Endothelial cell of umbilical vein (primary cell): ENCODE measurements at regions not wholly inside any gene's neighbourhood (a gene's known extent, or its start where the extent isn't known, plus 50 kb on each side); places are given as distances from the start of the nearest gene placed in this dataset.
A peak's percentile ranks its signal among the peaks of the same experiment; 100 is the strongest.

Experiments
- BruUV-seq: library from RNA; stranded (reverse); fragments of 400-500 nt; replicated peaks from 2 replicates; lab custom pipeline; 2021; lab: Mats Ljungman, UMichigan
- CTCF ChIA-PET: fragments of 300-600, 350-600 bp; sonication (Branson Sonifier 250); formaldehyde crosslinking; loops from one replicate; lab custom pipeline; 2021; ENCODE audit warnings: antibody characterized with exemption, inconsistent platforms; lab: Charles Lee
- POLR2A ChIA-PET: fragments of 300-600, 350-600 bp; sonication (Branson Sonifier 250); formaldehyde crosslinking; loops from one replicate; lab custom pipeline; 2021; ENCODE audit warnings: antibody characterized with exemption, inconsistent platforms; lab: Charles Lee
- DNase-seq: peaks from one replicate; pipeline ENCODE4 v3.0.0-alpha.2; 2011; ENCODE audit warnings: low read depth, low spot score
- FAIRE-seq: peaks from 2 replicates; lab custom pipeline; 2011; peaks lifted over from hg19 to GRCh38; lab: Jason Lieb, UNC
- H2AFZ ChIP-seq: 2 replicates; pipeline ENCODE4 v1.6.0; 2012; ENCODE audit warnings: low read depth, low read length, control low read depth, inconsistent platforms
- H3K27ac ChIP-seq: 2 replicates; pipeline ENCODE4 v1.5.1; 2011; ENCODE audit warnings: low read depth, mild to moderate bottlenecking, control low read depth, low read length, moderate library complexity; ENCODE audit not compliant: insufficient read depth
- H3K27me3 ChIP-seq, 2 experiments: 2 replicates each; pipeline versions ENCODE4 v1.6.0 to v1.6.1; 2011; ENCODE audit warnings: low read length in 2 of 2, mixed read lengths in 1 of 2; ENCODE audit not compliant: control insufficient read depth in 2 of 2, insufficient read depth in 2 of 2
- H3K36me3 ChIP-seq, 2 experiments: 2 replicates in 1 of 2; 3 replicates in 1 of 2; pipeline ENCODE4 v1.5.1; 2011; ENCODE audit warnings: low read length in 2 of 2, mild to moderate bottlenecking in 1 of 2, moderate library complexity in 1 of 2; ENCODE audit not compliant: control insufficient read depth in 2 of 2, insufficient read depth in 2 of 2; ENCODE audit errors: extremely low read depth in 1 of 2
- H3K4me1 ChIP-seq: 3 replicates; pipeline ENCODE4 v1.5.1; 2011; ENCODE audit warnings: mild to moderate bottlenecking, low read length; ENCODE audit not compliant: control insufficient read depth, insufficient read depth; ENCODE audit errors: extremely low read depth
- H3K4me2 ChIP-seq: 2 replicates; pipeline ENCODE4 v1.6.1; 2011; ENCODE audit warnings: low read length, control low read depth, mixed read lengths; ENCODE audit not compliant: insufficient read depth
- H3K4me3 ChIP-seq, 3 experiments: fragments of 200-600 bp in 1 of 3; sonication (generic), shearing (Covaris generic) in 1 of 3; replicated peaks in 1 of 3; 2 replicates each; pipeline ENCODE4 v1.5.1; 2011 to 2016; ENCODE audit warnings: control low read depth in 3 of 3, low read length in 3 of 3, mild to moderate bottlenecking in 2 of 3, inconsistent platforms in 1 of 3, low read depth in 1 of 3, moderate library complexity in 1 of 3; ENCODE audit not compliant: insufficient read depth in 1 of 3
- H3K79me2 ChIP-seq: 2 replicates; pipeline ENCODE4 v1.6.0; 2012; ENCODE audit warnings: low read length, inconsistent platforms; ENCODE audit not compliant: control insufficient read depth, insufficient read depth
- H3K9ac ChIP-seq: replicated peaks from 2 replicates; pipeline ENCODE3; 2011; ENCODE audit warnings: low read length, control low read depth; ENCODE audit not compliant: insufficient read depth; ENCODE audit errors: extremely low read depth
- H3K9me1 ChIP-seq: replicated peaks from 3 replicates; pipeline ENCODE4 v1.6.0; 2011; ENCODE audit warnings: mild to moderate bottlenecking, low read length; ENCODE audit not compliant: control insufficient read depth, insufficient read depth; ENCODE audit errors: extremely low read depth
- H3K9me3 ChIP-seq: replicated peaks from 2 replicates; pipeline ENCODE4 v1.5.1; 2012; ENCODE audit warnings: low read length, inconsistent platforms; ENCODE audit not compliant: control insufficient read depth, insufficient read depth
- H4K20me1 ChIP-seq: replicated peaks from 2 replicates; pipeline ENCODE3; 2011; ENCODE audit warnings: mild to moderate bottlenecking, low read length; ENCODE audit not compliant: control insufficient read depth, insufficient read depth; ENCODE audit errors: extremely low read depth
- CTCF ChIP-seq, 2 donors: IDR thresholded peaks; 1 replicate in 1 of 2; 2 replicates in 1 of 2; pipeline ENCODE4 v1.5.1; 2011; ENCODE audit warnings: low read length in 2 of 2, mild to moderate bottlenecking in 2 of 2, moderate library complexity in 2 of 2, control low read depth in 1 of 2, inconsistent platforms in 1 of 2, low read depth in 1 of 2; ENCODE audit not compliant: insufficient read depth in 1 of 2; ENCODE audit errors: extremely low read depth in 1 of 2
- EZH2 ChIP-seq: IDR thresholded peaks from 2 replicates; pipeline ENCODE4 v1.6.1; 2012; ENCODE audit warnings: borderline replicate concordance, low read depth, mild to moderate bottlenecking, moderate library complexity, low read length, inconsistent platforms; ENCODE audit not compliant: severe bottlenecking
- FOS ChIP-seq: IDR thresholded peaks from 2 replicates; pipeline ENCODE4 v1.6.1; 2011; ENCODE audit warnings: mild to moderate bottlenecking, low read length, moderate library complexity, borderline replicate concordance; ENCODE audit not compliant: insufficient read depth
- GATA2 ChIP-seq: IDR thresholded peaks from 2 replicates; pipeline ENCODE4 v1.7.0; 2011; ENCODE audit warnings: low read depth, mild to moderate bottlenecking, moderate library complexity, mixed read lengths, low read length; ENCODE audit not compliant: insufficient read length, insufficient read depth
- JUN ChIP-seq: IDR thresholded peaks from 2 replicates; pipeline ENCODE4 v1.6.1; 2011; ENCODE audit warnings: borderline replicate concordance, low read depth; ENCODE audit not compliant: insufficient read length, insufficient read depth
- MAX ChIP-seq: IDR thresholded peaks from 2 replicates; pipeline ENCODE4 v1.6.1; 2011; ENCODE audit not compliant: insufficient read depth, insufficient read length
- MYC ChIP-seq: IDR thresholded peaks from one replicate; pipeline ENCODE4 v1.6.1; 2011; ENCODE audit warnings: mild to moderate bottlenecking, low read depth, low read length
- POLR2A ChIP-seq: IDR thresholded peaks from 2 replicates; pipeline ENCODE4 v1.6.1; 2012; ENCODE audit warnings: low read depth, mild to moderate bottlenecking, control low read depth, low read length
- POLR2AphosphoS5 ChIP-seq: IDR thresholded peaks from 2 replicates; pipeline ENCODE4 v1.6.1; 2012; ENCODE audit warnings: low read depth, mild to moderate bottlenecking, control low read depth, low read length, moderate library complexity; ENCODE audit not compliant: insufficient read depth
- dilution Hi-C: fragments of 300-500 bp; cut with MboI; formaldehyde crosslinking; loops from one replicate; pipeline ENCODE4 v1.15.0; 2019; ENCODE audit warnings: low sequenced_read_pairs; ENCODE audit not compliant: extremely low pct_ligation_motif_present
- intact Hi-C: fragments of 100-400 bp; cut with micrococcal nuclease; formaldehyde crosslinking; loops from one replicate; pipeline ENCODE4 v1.10.0; 2022

GRCh38 chr6:85372915-85373270, 77.0 kb upstream of the NT5E start:
- DNase-seq = no peak
- no TSS peak for BruUV-seq

More at GRCh38 chr6:85372915-85373270, 77.0 kb upstream of the NT5E start:
- no peak overlapping the region for H3K9ac ChIP-seq
- POLR2A ChIA-PET = no interaction called here
- peak overlapping the region; percentile 70 for H2AFZ ChIP-seq
- no peak overlapping the region for H3K4me2 ChIP-seq
- TF ChIP-seq CTCF (IDR thresholded peaks at IDR 0.05; ENCODE audit: extremely low read depth in 1 of 2, insufficient read depth in 1 of 2, low read depth in 1 of 2, low read length in 2 of 2) (no peak), MYC (no peak), EZH2 (no peak), GATA2 (no peak), POLR2A (no peak), POLR2AphosphoS5 (no peak), FOS (no peak), JUN (no peak), MAX (no peak)
- intact Hi-C loops (no loop called here), dilution Hi-C loops (loop anchor here (25.0 kb wide), 1 partner anchor 89 kb away; the partner anchor contains the start of gene NT5E)
- CTCF ChIA-PET = interaction anchor here (0.6 to 1.8 kb wide), 6 partner anchors 13 to 164 kb away, joined by 3 to 7 read pairs (median 3); partner anchors contain the start of gene NT5E
- no peak for FAIRE-seq
- no peaks in the 10 kb centered on the region for H4K20me1 ChIP-seq
- no peaks in the 10 kb centered on the region for H3K27me3 ChIP-seq
- H3K36me3 ChIP-seq = no peaks in the 10 kb centered on the region
- no peaks in the 10 kb centered on the region for H3K4me1 ChIP-seq
- H3K27ac ChIP-seq = no peak overlapping the region
- no peak overlapping the region for H3K4me3 ChIP-seq
- no peaks in the 10 kb centered on the region for H3K79me2 ChIP-seq
- no peaks in the 10 kb centered on the region for H3K9me1 ChIP-seq
- no peaks in the 10 kb centered on the region for H3K9me3 ChIP-seq
